ENCODE measurements at regions not wholly inside any gene's neighbourhood (a gene's known extent, or its start where the extent isn't known, plus 50 kb on each side); places are given as distances from the start of the nearest gene placed in this dataset.

- DNase-seq: no peak
- no peaks in the 10 kb centered on the region for H3K36me3 ChIP-seq (ENCODE audit: low read depth)
- no peaks in the 10 kb centered on the region for H3K9me3 ChIP-seq
- H3K4me3 ChIP-seq: no peak overlapping the region
- intact Hi-C loops (cut with DNase I, micrococcal nuclease): no loop called here
- no peaks in the 10 kb centered on the region for H3K4me1 ChIP-seq (ENCODE audit: low read depth)
- no peak for TF ChIP-seq CTCF (IDR thresholded peaks at IDR 0.05)
- ATAC-seq: no peak
Observed at GRCh38 chr13:31053091-31053490, 108.6 kb downstream of the HSPH1 start.

GRCh38 chr13:31052478-31052877 lies 109.2 kb downstream of the HSPH1 start:
- intact Hi-C loops (cut with DNase I, micrococcal nuclease): no loop called here
- Histone ChIP-seq H3K36me3 (ENCODE audit: low read depth) (no peaks in the 10 kb centered on the region), H3K4me1 (ENCODE audit: low read depth) (no peaks in the 10 kb centered on the region), H3K4me3 (no peak overlapping the region), H3K9me3 (no peaks in the 10 kb centered on the region)
- TF ChIP-seq CTCF (IDR thresholded peaks at IDR 0.05): no peak
- no peak for ATAC-seq
- no peak for DNase-seq

GRCh38 chr13:31051999-31052398 lies 109.7 kb downstream of the HSPH1 start:
- Histone ChIP-seq H3K36me3 (ENCODE audit: low read depth) (no peaks in the 10 kb centered on the region), H3K4me1 (ENCODE audit: low read depth) (peaks cover 4% of the 10 kb centered on the region), H3K9me3 (no peaks in the 10 kb centered on the region), H3K4me3 (no peak overlapping the region)
- no peak for DNase-seq
- no peak for ATAC-seq
- intact Hi-C loops (cut with DNase I, micrococcal nuclease): no loop called here
- TF ChIP-seq CTCF (IDR thresholded peaks at IDR 0.05): no peak

GRCh38 chr13:31050486-31051400 lies 111.0 kb downstream of the HSPH1 start:
- H3K36me3 ChIP-seq (ENCODE audit: low read depth): no peaks in the 10 kb centered on the region
- ATAC-seq (no peak), DNase-seq (no peak)
- no peak for TF ChIP-seq CTCF (IDR thresholded peaks at IDR 0.05)
- no peak overlapping the region for H3K4me3 ChIP-seq
- H3K9me3 ChIP-seq: no peaks in the 10 kb centered on the region
- H3K4me1 ChIP-seq (ENCODE audit: low read depth): peaks cover 16% of the 10 kb centered on the region
- intact Hi-C loops (cut with DNase I, micrococcal nuclease): no loop called here

GRCh38 chr13:31049833-31050232 lies 111.9 kb downstream of the HSPH1 start:
- Histone ChIP-seq H3K4me1 (ENCODE audit: low read depth) (peaks cover 25% of the 10 kb centered on the region), H3K4me3 (no peak overlapping the region), H3K36me3 (ENCODE audit: low read depth) (no peaks in the 10 kb centered on the region), H3K9me3 (no peaks in the 10 kb centered on the region)
- DNase-seq (no peak), ATAC-seq (no peak)
- intact Hi-C loops (cut with DNase I, micrococcal nuclease): no loop called here
- TF ChIP-seq CTCF (IDR thresholded peaks at IDR 0.05): no peak

Measured in mucosa of descending colon (tissue), 3 donors.